Common myeloid progenitor, CD34-positive (primary cell): ENCODE measurements at regions not wholly inside any gene's neighbourhood (a gene's known extent, or its start where the extent isn't known, plus 50 kb on each side); places are given as distances from the start of the nearest gene placed in this dataset.

Source experiments
- CTCF ChIA-PET: fragments of 350-600 bp; sonication (Branson Sonifier 250); formaldehyde crosslinking; loops from one replicate; lab custom pipeline; 2021; ENCODE audit warnings: antibody characterized with exemption; lab: Charles Lee
- POLR2A ChIA-PET: fragments of 350-600 bp; sonication (Branson Sonifier 250); formaldehyde crosslinking; loops from one replicate; lab custom pipeline; 2021; ENCODE audit warnings: antibody characterized with exemption; lab: Charles Lee
- DNase-seq, 3 donors: peaks; one replicate each; pipeline versions ENCODE4 v3.0.0 to v3.0.0-alpha.2; 2013
- H3K27ac ChIP-seq, 2 experiments: 1 replicate in 1 of 2; 2 replicates in 1 of 2; pipeline ENCODE4 v1.7.0; 2013; ENCODE audit warnings: inconsistent platforms in 2 of 2, low read length in 2 of 2, mild to moderate bottlenecking in 2 of 2, low read depth in 1 of 2, moderate library complexity in 1 of 2; ENCODE audit not compliant: severe bottlenecking in 2 of 2, insufficient read depth in 1 of 2, poor library complexity in 1 of 2
- H3K27me3 ChIP-seq, 5 experiments: replicated peaks in 2 of 5; 1 replicate in 3 of 5; 2 replicates in 2 of 5; pipeline versions ENCODE4 v1.6.1 to v1.7.0; 2013; ENCODE audit warnings: low read length in 4 of 5, mild to moderate bottlenecking in 2 of 5, moderate library complexity in 2 of 5, inconsistent platforms in 1 of 5; ENCODE audit not compliant: insufficient read depth in 5 of 5, control insufficient read depth in 4 of 5
- H3K36me3 ChIP-seq, 4 experiments: 1 replicate in 2 of 4; 2 replicates in 2 of 4; pipeline versions ENCODE4 v1.6.1 to v1.7.0; 2013; ENCODE audit warnings: low read length in 3 of 4, control low read depth in 1 of 4, mild to moderate bottlenecking in 1 of 4; ENCODE audit not compliant: control insufficient read depth in 4 of 4, insufficient read depth in 4 of 4
- H3K4me1 ChIP-seq, 4 experiments: 1 replicate in 3 of 4; 2 replicates in 1 of 4; pipeline versions ENCODE4 v1.6.1 to v1.7.1; 2013; ENCODE audit warnings: low read length in 3 of 4, mild to moderate bottlenecking in 3 of 4, control low read depth in 1 of 4, inconsistent platforms in 1 of 4, moderate library complexity in 1 of 4; ENCODE audit not compliant: control insufficient read depth in 4 of 4, insufficient read depth in 4 of 4; ENCODE audit errors: control extremely low read depth in 1 of 4
- H3K4me3 ChIP-seq, 7 experiments: 1 replicate in 4 of 7; 2 replicates in 3 of 7; pipeline versions ENCODE4 v1.5.1 to v1.7.0; 2013; ENCODE audit warnings: mild to moderate bottlenecking in 7 of 7, low read length in 6 of 7, moderate library complexity in 6 of 7, inconsistent platforms in 2 of 7, low read depth in 2 of 7, control low read depth in 1 of 7; ENCODE audit not compliant: insufficient read depth in 4 of 7, control insufficient read depth in 1 of 7; ENCODE audit errors: extremely low read depth in 1 of 7
- H3K9me3 ChIP-seq, 5 experiments: 1 replicate in 4 of 5; 2 replicates in 1 of 5; pipeline versions ENCODE4 v1.6.1 to v1.7.1; 2013; ENCODE audit warnings: low read length in 4 of 5, mild to moderate bottlenecking in 2 of 5, inconsistent platforms in 1 of 5, low read depth in 1 of 5, moderate library complexity in 1 of 5; ENCODE audit not compliant: control insufficient read depth in 4 of 5, insufficient read depth in 2 of 5; ENCODE audit errors: control extremely low read depth in 1 of 5
- WGBS: methylation state at CpG from one replicate; pipeline ENCODE4 v1.1.5; 2013; ENCODE audit not compliant: insufficient coverage; 5-methylcytosine and 5-hydroxymethylcytosine counted together

GRCh38 chr10:88168171-88169036 is 305.0 kb downstream of the PTEN start:
- Histone ChIP-seq H3K4me3 (no peak overlapping the region), H3K4me1 (peaks cover 0 to 3% (median 1%) of the 10 kb centered on the region in 4 experiments), H3K9me3 (peaks cover 0 to 9% (median 5%) of the 10 kb centered on the region in 5 experiments), H3K36me3 (no peaks in the 10 kb centered on the region), H3K27ac (no peak overlapping the region), H3K27me3 (no peaks in the 10 kb centered on the region)
- ChIA-PET POLR2A (no interaction called here), CTCF (interaction anchor here (1.5 kb wide), 1 partner anchor 12 kb away, joined by 3 read pairs; no protein-coding TSS in a partner anchor)
- 95% methylated on average over 3 of the region's 3 CpGs for WGBS
- DNase-seq = no peak

GRCh38 chr10:88169037-88169319 is 305.6 kb downstream of the PTEN start:
- Histone ChIP-seq H3K36me3 (no peaks in the 10 kb centered on the region), H3K4me3 (no peak overlapping the region), H3K27me3 (no peaks in the 10 kb centered on the region), H3K9me3 (peaks cover 0 to 9% (median 5%) of the 10 kb centered on the region in 5 experiments), H3K27ac (no peak overlapping the region), H3K4me1 (peaks cover 0 to 3% (median 1%) of the 10 kb centered on the region in 4 experiments)
- ChIA-PET POLR2A (no interaction called here), CTCF (interaction anchor here (1.5 kb wide), 1 partner anchor 12 kb away, joined by 3 read pairs; no protein-coding TSS in a partner anchor)
- DNase-seq = no peak

- peaks cover 0 to 18% (median 5%) of the 10 kb centered on the region in 5 experiments for H3K9me3 ChIP-seq
- peaks cover 0 to 3% (median 1%) of the 10 kb centered on the region in 4 experiments for H3K4me1 ChIP-seq
- no peaks in the 10 kb centered on the region for H3K36me3 ChIP-seq
- no peaks in the 10 kb centered on the region for H3K27me3 ChIP-seq
- H3K27ac ChIP-seq = no peak overlapping the region
- CTCF ChIA-PET = no interaction called here
- no peak overlapping the region for H3K4me3 ChIP-seq
- DNase-seq = no peak
- POLR2A ChIA-PET = no interaction called here
- no CpG with 5 or more reads among the region's 1 CpG for WGBS
These were observed 307.2 kb downstream of the PTEN start for GRCh38 chr10:88170628-88171027.

- Histone ChIP-seq H3K9me3 (peaks cover 4 to 25% (median 8%) of the 10 kb centered on the region in 5 experiments), H3K27ac (no peak overlapping the region), H3K36me3 (no peaks in the 10 kb centered on the region), H3K4me1 (peaks cover 0 to 2% (median under 1%) of the 10 kb centered on the region in 4 experiments), H3K4me3 (no peak overlapping the region), H3K27me3 (no peaks in the 10 kb centered on the region)
- ChIA-PET CTCF (no interaction called here), POLR2A (no interaction called here)
- WGBS = no CpG with 5 or more reads among the region's 1 CpG
- peak in 2 of 3 donors; percentile 21 to 52 for DNase-seq
These were observed 308.7 kb downstream of the PTEN start for GRCh38 chr10:88172159-88172558.

- Histone ChIP-seq H3K4me3 (no peak overlapping the region), H3K27ac (no peak overlapping the region), H3K36me3 (no peaks in the 10 kb centered on the region), H3K27me3 (no peaks in the 10 kb centered on the region), H3K4me1 (no peaks in the 10 kb centered on the region), H3K9me3 (peaks cover 0 to 24% (median 8%) of the 10 kb centered on the region in 5 experiments)
- no peak for DNase-seq
- ChIA-PET POLR2A (no interaction called here), CTCF (no interaction called here)
- no CpG with 5 or more reads among the region's 5 CpGs for WGBS
These were observed 311.0 kb downstream of the PTEN start for GRCh38 chr10:88174391-88174790.

GRCh38 chr10:88178758-88179157 is 315.3 kb downstream of the PTEN start:
- Histone ChIP-seq H3K9me3 (peaks cover 0 to 22% (median 6%) of the 10 kb centered on the region in 5 experiments), H3K36me3 (no peaks in the 10 kb centered on the region), H3K27ac (no peak overlapping the region), H3K4me1 (no peaks in the 10 kb centered on the region), H3K27me3 (no peaks in the 10 kb centered on the region), H3K4me3 (no peak overlapping the region)
- DNase-seq = no peak
- POLR2A ChIA-PET = no interaction called here
- CTCF ChIA-PET = no interaction called here

- no peak overlapping the region for H3K4me3 ChIP-seq
- ChIA-PET CTCF (interaction anchor here (0.7 kb wide), 1 partner anchor 320 kb away, joined by 4 read pairs; no protein-coding TSS in a partner anchor), POLR2A (no interaction called here)
- H3K4me1 ChIP-seq = no peaks in the 10 kb centered on the region
- DNase-seq = no peak
- no peak overlapping the region for H3K27ac ChIP-seq
- H3K9me3 ChIP-seq = peaks cover 0 to 17% (median 6%) of the 10 kb centered on the region in 5 experiments
- 100% methylated on average over 1 of the region's 3 CpGs for WGBS
- no peaks in the 10 kb centered on the region for H3K36me3 ChIP-seq
- H3K27me3 ChIP-seq = no peaks in the 10 kb centered on the region
These were observed 316.4 kb downstream of the PTEN start for GRCh38 chr10:88179831-88180230.
